GM12801 (cell line): ENCODE measurements at regions not wholly inside any gene's neighbourhood (a gene's known extent, or its start where the extent isn't known, plus 50 kb on each side); places are given as distances from the start of the nearest gene placed in this dataset.

ENCODE experiments used
- CTCF ChIP-seq: IDR thresholded peaks from one replicate; pipeline ENCODE4 v1.5.1; 2011; ENCODE audit warnings: control low read depth; ENCODE audit not compliant: insufficient read length; ENCODE audit errors: extremely low read depth

GRCh38 chr6:68032217-68032616 is 602.9 kb upstream of the ADGRB3 start:
- TF ChIP-seq CTCF = no peak

GRCh38 chr6:68031054-68031453 is 604.0 kb upstream of the ADGRB3 start:
- no peak for TF ChIP-seq CTCF

- no peak for TF ChIP-seq CTCF
These were observed 608.6 kb upstream of the ADGRB3 start for GRCh38 chr6:68026483-68026882.

GRCh38 chr6:68025764-68026163 is 609.3 kb upstream of the ADGRB3 start:
- no peak for TF ChIP-seq CTCF

GRCh38 chr6:68024570-68025269 is 610.4 kb upstream of the ADGRB3 start:
- TF ChIP-seq CTCF = no peak

GRCh38 chr6:68013780-68014515 is 621.1 kb upstream of the ADGRB3 start:
- no peak for TF ChIP-seq CTCF

- TF ChIP-seq CTCF = no peak
These were observed 622.3 kb upstream of the ADGRB3 start for GRCh38 chr6:68012822-68013221.
